GM12874 (cell line): ENCODE measurements at regions not wholly inside any gene's neighbourhood (a gene's known extent, or its start where the extent isn't known, plus 50 kb on each side); places are given as distances from the start of the nearest gene placed in this dataset.

Experiments
- CTCF ChIP-seq: IDR thresholded peaks from 2 replicates; pipeline ENCODE4 v1.5.1; 2011; ENCODE audit warnings: low read depth, mild to moderate bottlenecking, control low read depth, low read length, moderate library complexity; ENCODE audit not compliant: insufficient read depth

- TF ChIP-seq CTCF: no peak
Observed at GRCh38 chr5:176734756-176735342, 75.5 kb upstream of the UNC5A start.

DNA sequence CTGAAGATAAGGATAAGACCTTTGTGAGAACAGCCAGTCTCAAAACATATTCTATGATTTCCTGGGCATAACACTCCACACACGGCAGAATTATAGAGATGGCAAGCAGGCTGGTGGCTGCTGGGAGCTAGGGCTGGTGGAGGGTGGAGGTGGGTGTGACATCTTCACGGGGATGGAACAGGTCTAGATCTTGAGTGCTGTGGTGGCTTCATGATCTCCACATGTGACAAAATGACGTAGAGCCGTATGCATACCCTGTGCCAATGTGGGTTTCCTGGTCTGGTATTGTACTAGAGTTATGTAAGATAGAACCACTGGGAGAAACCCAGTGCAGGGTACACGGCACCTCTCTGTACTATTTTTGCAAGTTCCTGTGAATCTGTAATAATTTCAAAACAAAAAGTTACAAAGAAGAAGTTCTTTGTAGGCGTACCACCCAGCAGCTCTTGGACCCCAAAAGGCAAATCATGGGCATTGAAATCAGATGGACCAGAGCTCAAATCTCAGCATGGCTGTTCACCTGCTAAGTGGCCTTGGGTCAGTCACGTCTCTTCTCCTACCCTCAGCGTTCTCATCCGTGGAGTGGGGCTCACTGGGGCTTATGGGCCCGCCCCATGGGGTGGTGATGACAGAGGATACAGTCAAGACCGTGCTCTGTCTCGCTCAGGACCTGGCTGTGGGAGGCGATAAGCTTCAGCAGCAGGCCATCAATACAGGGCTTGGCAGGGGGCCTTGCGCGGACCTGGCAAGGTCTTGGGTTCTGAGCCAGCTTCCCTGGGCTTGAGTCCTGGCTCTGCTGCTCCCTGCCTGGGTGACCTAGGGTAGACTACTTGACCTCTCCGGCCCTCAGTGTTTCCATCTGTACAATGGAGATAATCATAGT is 74.7 kb upstream of the UNC5A start:
- no peak for TF ChIP-seq CTCF

DNA sequence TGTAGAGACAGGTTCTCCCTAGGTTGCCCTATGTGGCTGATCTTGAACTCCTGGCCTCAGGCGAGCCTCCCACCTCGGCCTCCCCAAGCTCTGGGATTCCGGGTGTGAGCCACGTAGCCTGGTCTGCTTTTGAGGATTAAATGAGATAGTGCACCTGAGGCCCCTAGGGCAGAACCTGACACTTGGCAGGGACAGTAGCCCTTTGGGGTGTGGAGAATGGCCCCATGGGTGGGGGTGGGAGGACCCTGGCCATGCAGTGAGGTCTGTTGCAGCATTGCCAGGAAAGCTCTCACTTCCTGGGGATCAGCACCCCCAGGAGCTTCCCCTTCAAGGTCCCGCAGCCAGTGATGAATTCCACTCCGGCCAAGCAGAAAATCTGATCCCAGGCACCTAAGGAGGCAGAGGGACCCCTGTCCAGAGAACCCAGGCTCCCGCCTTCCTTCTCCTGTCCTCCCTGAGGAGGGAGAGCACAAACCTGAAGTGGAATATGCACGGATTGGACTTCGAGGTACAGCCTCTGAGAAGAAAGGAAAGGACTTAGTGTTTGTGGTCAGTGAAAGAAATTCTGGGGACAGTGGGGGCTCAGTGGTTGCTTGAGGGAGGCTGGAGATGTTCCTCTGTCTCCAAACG is 73.9 kb upstream of the UNC5A start:
- TF ChIP-seq CTCF: no peak

DNA sequence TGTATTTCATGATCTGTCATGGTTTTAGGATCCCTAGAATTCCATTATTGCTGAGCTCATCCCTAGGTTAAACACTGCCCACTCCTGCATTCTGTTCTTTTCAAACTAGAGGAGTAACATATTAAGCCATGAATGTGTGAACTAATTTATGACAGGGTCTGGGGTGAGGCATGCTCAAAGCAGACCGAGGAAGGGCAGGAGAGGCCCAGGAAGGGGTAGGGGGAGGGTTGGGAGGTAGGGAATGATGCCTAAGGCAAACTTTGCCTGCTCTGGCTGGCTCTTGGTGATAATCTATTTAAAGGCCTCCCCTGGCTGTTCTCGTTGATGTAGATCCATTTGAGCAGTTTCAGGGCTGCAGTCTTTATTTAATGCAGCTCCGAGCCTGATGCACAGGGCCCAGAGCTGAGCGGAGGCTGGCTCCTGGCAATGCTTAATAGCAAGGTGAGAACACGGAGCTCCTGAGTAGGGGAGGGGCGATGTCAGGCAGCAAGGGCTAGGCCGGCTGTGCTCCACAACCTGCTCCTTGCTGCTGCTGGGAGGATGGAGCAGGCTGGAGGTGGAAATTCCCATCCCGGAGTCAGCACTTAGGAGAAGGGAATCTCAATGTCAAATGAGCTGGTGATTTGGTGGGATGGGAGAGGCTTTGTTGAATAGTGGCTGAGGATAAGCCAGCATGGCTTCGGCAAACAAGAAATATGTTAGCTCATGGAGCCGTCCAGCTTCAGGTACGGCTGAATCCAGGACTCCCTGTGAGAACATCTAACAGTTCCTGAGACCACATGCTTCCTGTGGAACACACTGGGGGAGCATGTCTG is 73.2 kb upstream of the UNC5A start:
- TF ChIP-seq CTCF: no peak

- TF ChIP-seq CTCF: no peak
Observed at GRCh38 chr5:176737746-176738636, 72.4 kb upstream of the UNC5A start.

- TF ChIP-seq CTCF: no peak
Observed at GRCh38 chr5:176738637-176739250, 71.6 kb upstream of the UNC5A start.
